ENCODE measurements at regions not wholly inside any gene's neighbourhood (a gene's known extent, or its start where the extent isn't known, plus 50 kb on each side); places are given as distances from the start of the nearest gene placed in this dataset.
"Not testable (repeated sequence)": the region's sequence is repeated elsewhere in the genome, so short reads cannot be mapped to it uniquely, and the experiment has no call there.

GRCh38 chr10:109773288-109774120 lies 149.8 kb downstream of the XPNPEP1 start:
- TF ChIP-seq CTCF (IDR thresholded peaks at IDR 0.05; ENCODE audit: extremely low read depth, missing control alignments): peak; percentile 37
- DNase-seq (ENCODE audit: low spot score): peak; percentile 23

- TF ChIP-seq CTCF (IDR thresholded peaks at IDR 0.05; ENCODE audit: extremely low read depth, missing control alignments): no peak
- no peak for DNase-seq (ENCODE audit: low spot score)
Observed at GRCh38 chr10:109770663-109771062, 152.6 kb downstream of the XPNPEP1 start.

GRCh38 chr10:109769966-109770365 lies 153.3 kb downstream of the XPNPEP1 start:
- TF ChIP-seq CTCF (IDR thresholded peaks at IDR 0.05; ENCODE audit: extremely low read depth, missing control alignments): no peak
- DNase-seq (ENCODE audit: low spot score): no peak

- no peak for TF ChIP-seq CTCF (IDR thresholded peaks at IDR 0.05; ENCODE audit: extremely low read depth, missing control alignments)
- DNase-seq (ENCODE audit: low spot score): no peak
Observed at GRCh38 chr10:109765838-109766237, 157.5 kb downstream of the XPNPEP1 start.

GRCh38 chr10:109762555-109762954 lies 160.8 kb downstream of the XPNPEP1 start:
- TF ChIP-seq CTCF (IDR thresholded peaks at IDR 0.05; ENCODE audit: extremely low read depth, missing control alignments): no peak
- no peak for DNase-seq (ENCODE audit: low spot score)

- DNase-seq (ENCODE audit: low spot score): not testable (repeated sequence)
Observed at GRCh38 chr10:109757670-109758069, 165.6 kb downstream of the XPNPEP1 start.

GRCh38 chr10:109746861-109747260 lies 176.4 kb downstream of the XPNPEP1 start:
- DNase-seq (ENCODE audit: low spot score): no peak
- no peak for TF ChIP-seq CTCF (IDR thresholded peaks at IDR 0.05; ENCODE audit: extremely low read depth, missing control alignments)

- TF ChIP-seq CTCF (IDR thresholded peaks at IDR 0.05; ENCODE audit: extremely low read depth, missing control alignments): no peak
- no peak for DNase-seq (ENCODE audit: low spot score)
Observed at GRCh38 chr10:109744020-109744419, 179.3 kb downstream of the XPNPEP1 start.

All from GM20000 (cell line).